ENCODE measurements at regions not wholly inside any gene's neighbourhood (a gene's known extent, or its start where the extent isn't known, plus 50 kb on each side); places are given as distances from the start of the nearest gene placed in this dataset.
"Not testable (repeated sequence)": the region's sequence is repeated elsewhere in the genome, so short reads cannot be mapped to it uniquely, and the experiment has no call there.

DNA sequence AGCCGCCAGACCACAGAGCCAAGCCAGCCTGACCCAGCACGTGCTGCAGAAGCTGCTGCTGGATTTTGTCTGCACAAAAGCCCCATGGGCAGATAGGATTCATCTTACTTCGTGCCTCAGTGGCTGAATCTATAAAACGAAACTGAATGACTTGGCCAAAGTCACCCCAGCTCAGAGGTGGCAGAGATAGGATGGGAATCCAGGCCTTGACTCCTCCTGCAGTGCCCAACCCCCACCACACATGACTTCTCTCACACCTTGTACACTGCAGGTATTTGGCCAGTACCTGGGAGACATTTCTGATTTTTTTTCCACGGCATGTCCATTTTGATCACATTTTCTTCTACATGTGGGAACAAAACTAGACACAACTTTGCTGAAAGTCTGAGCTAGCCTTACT lies 182.1 kb downstream of the ANKRD60 start:
- Mint-ChIP-seq H3K4me1 (ENCODE audit: low read depth) (no peaks in the 10 kb centered on the region), H3K4me3 (no peak overlapping the region), H3K27ac (no peak overlapping the region), H3K9me3 (no peaks in the 10 kb centered on the region), H3K27me3 (peaks cover 3% of the 10 kb centered on the region), H3K36me3 (ENCODE audit: low read depth) (no peaks in the 10 kb centered on the region)
- intact Hi-C loops (cut with micrococcal nuclease), result no loop called here

DNA sequence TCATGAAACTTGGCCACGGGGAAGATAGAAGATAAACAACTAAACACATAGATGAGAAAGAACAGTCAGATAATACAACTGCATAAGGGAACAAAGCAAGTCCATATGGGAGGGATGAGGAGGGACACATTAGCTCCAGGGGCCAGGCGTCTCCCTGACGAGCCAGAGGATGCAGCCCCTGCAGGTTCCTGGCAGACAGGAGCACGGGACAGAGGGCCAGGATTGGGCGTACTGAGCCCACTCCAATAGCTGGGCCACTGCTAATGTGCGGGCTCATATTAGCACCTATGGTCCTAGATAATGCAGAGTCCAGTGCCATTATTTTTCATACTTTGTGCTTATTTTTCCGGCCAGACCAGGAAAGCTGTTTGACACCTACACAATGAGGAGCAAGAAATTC lies 182.9 kb downstream of the ANKRD60 start:
- no peak overlapping the region for H3K27ac Mint-ChIP-seq
- peaks cover 3% of the 10 kb centered on the region for H3K27me3 Mint-ChIP-seq
- intact Hi-C loops (cut with micrococcal nuclease), result no loop called here
- H3K4me1 Mint-ChIP-seq (ENCODE audit: low read depth), result no peaks in the 10 kb centered on the region
- H3K4me3 Mint-ChIP-seq, result no peak overlapping the region
- no peaks in the 10 kb centered on the region for H3K36me3 Mint-ChIP-seq (ENCODE audit: low read depth)
- H3K9me3 Mint-ChIP-seq, result no peaks in the 10 kb centered on the region

DNA sequence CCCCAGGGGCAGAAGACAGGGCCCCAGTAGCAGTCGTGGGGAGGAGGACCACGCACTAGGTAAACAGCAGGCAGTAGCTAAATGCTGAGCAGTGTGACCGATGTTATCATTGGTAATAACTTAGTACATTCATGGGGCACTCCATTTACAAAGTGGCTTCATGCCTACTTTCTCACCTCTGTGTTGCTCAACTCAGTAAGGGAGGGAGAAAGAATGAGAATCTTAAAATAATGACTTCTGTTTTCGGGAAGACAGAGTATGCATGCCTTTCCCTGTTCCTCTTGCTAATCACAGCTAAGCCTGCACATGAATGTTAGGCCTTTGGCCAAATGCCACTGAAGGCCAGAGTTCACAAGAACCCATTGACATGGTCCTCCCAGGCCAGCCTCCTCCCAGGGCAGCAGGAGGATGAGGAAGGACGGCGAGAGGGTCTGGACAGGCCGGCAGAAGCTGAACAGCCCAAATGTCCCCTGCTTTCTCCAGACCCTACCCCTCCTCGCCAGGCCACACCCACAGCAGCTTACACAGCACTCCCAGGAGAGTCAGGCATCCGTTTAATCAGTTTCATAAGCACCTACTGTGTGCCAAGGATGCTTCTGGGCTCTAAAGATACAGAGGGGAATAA lies 183.4 kb downstream of the ANKRD60 start:
- intact Hi-C loops (cut with micrococcal nuclease), result no loop called here
- H3K36me3 Mint-ChIP-seq (ENCODE audit: low read depth), result no peaks in the 10 kb centered on the region
- H3K9me3 Mint-ChIP-seq, result no peaks in the 10 kb centered on the region
- H3K27me3 Mint-ChIP-seq, result peaks cover 3% of the 10 kb centered on the region
- H3K4me1 Mint-ChIP-seq (ENCODE audit: low read depth), result no peaks in the 10 kb centered on the region
- H3K4me3 Mint-ChIP-seq, result no peak overlapping the region
- no peak overlapping the region for H3K27ac Mint-ChIP-seq

DNA sequence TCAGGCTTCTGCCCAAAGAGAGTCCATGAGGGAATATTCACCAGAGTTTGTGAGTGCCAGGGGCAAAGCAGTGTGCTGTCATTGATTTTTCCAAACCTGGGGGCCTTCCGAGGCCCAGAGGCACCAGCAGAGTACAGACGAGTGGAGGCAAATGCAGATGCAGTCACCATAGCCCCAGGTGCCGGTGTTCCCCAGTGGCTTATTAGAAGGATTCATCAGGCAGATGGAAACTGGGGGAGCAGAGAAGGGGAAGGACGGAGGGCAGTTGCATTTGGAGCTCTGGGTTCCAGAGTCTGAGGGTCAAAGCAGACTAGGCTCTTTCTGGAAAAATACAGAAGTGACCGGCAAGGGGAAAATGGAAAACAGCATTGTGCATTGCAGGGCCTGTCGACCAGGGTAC lies 184.2 kb downstream of the ANKRD60 start:
- H3K9me3 Mint-ChIP-seq, result no peaks in the 10 kb centered on the region
- peaks cover 3% of the 10 kb centered on the region for H3K27me3 Mint-ChIP-seq
- no peaks in the 10 kb centered on the region for H3K4me1 Mint-ChIP-seq (ENCODE audit: low read depth)
- H3K27ac Mint-ChIP-seq, result no peak overlapping the region
- H3K4me3 Mint-ChIP-seq, result no peak overlapping the region
- intact Hi-C loops (cut with micrococcal nuclease), result no loop called here
- H3K36me3 Mint-ChIP-seq (ENCODE audit: low read depth), result no peaks in the 10 kb centered on the region

DNA sequence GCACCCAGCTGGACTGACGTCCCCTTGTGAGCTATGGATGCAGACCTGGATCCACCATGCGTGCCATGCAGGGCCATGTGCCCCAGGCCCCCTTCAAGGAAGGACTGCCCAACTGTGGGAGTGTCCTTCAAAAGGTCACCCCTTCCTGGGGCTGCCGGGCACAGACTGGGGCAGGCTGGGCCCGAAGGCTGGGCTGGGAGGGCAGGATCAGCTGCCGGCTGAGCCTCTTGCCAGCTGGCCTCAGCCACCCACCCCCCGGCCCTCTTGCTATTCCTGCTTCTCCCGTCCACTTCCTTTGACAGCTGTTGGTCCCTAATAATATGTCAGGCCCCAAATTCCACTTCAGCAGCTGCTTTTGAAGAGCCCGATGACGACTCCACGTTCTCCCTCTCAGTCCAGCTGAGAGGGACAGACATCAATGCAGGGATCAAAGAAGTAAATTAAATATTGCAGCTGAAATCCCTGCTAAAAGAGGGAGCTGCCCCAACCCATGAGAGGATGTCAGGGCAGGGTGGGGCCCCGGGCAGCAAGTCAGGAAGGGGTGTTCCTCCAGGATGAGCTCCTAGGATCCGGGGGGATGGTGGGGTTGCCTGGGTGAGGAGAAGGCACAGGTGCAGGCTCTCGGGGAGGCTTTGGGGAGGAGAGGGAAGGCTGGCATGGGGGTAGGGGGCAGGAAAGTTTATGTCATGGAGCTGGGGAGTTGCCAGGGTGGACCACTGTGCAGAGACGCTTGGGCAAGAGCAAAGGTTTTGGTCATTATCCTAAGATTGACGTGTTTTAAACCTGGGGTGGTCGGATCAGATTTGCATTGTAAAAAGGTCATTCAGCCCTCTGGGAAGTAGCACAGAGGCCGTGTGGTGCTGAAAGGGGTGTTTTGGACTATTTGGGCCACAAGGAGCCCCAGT lies 185.0 kb downstream of the ANKRD60 start:
- Mint-ChIP-seq H3K27ac (no peak overlapping the region), H3K36me3 (ENCODE audit: low read depth) (no peaks in the 10 kb centered on the region), H3K27me3 (peaks cover 3% of the 10 kb centered on the region), H3K9me3 (no peaks in the 10 kb centered on the region), H3K4me3 (no peak overlapping the region), H3K4me1 (ENCODE audit: low read depth) (no peaks in the 10 kb centered on the region)
- intact Hi-C loops (cut with micrococcal nuclease), result no loop called here

DNA sequence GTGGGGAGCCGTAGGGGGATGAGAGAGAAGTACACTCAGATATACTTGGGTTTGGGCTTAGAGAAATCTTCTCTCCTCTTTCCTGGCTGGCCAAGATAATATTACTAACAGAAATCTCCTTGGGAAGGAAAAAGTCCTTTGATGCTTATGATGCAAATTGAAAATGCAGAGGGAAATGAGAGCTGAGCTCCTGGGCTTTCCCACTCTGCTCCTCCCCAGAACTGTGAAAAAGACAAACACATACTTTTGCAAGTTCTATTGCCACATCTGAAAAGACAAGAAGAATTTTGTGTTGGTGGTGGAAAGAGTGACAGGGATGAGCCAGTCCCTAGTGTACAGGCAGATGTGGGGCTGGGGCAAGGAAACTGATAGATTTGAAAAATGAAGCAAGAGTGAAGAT lies 185.9 kb downstream of the ANKRD60 start:
- no peaks in the 10 kb centered on the region for H3K4me1 Mint-ChIP-seq (ENCODE audit: low read depth)
- H3K27me3 Mint-ChIP-seq, result peaks cover 3% of the 10 kb centered on the region
- H3K36me3 Mint-ChIP-seq (ENCODE audit: low read depth), result no peaks in the 10 kb centered on the region
- H3K27ac Mint-ChIP-seq, result no peak overlapping the region
- no peak overlapping the region for H3K4me3 Mint-ChIP-seq
- H3K9me3 Mint-ChIP-seq, result no peaks in the 10 kb centered on the region
- intact Hi-C loops (cut with micrococcal nuclease), result no loop called here

DNA sequence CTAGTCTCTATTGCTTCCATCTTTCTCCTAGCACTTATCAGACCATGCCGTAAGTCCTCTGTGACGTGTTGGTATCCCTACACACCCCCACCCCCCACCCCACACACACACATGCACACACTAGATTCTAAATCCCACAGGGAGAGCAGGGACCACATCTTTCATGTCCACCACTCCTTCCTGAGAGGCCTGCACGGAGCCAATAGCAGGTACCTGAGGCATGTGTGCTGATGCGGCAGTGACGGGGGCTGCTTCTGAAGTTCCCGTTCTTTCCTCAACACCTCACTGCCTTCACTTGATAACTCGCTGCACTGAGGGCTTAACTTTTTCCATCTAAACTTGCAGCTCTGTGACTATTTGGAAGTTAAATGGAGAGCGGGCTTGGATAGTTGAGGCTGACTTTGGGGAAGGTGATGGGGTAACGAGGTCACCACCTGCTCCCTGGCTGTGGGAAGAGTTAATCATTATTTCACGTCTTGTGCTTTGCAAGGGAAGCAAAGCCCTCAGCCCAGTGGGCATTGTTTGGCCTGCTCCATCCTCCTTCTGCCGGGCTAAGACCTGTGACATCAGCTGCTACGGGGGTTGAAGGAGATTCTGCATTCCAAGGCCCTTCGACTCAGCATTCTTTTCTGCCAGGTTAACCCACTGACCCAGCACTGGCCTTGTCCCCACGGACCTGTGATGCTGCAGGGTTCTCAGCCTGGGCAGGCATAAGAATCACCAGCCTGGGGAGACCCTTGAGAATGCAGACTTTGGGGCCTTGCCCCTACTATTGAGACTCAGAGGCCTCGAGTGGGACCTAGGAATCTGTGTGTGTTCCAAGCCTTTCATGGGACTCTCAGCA lies 187.8 kb downstream of the ANKRD60 start:
- Mint-ChIP-seq H3K4me1 (ENCODE audit: low read depth) (no peaks in the 10 kb centered on the region), H3K27ac (no peak overlapping the region), H3K36me3 (ENCODE audit: low read depth) (no peaks in the 10 kb centered on the region), H3K27me3 (peaks cover 2% of the 10 kb centered on the region), H3K9me3 (no peaks in the 10 kb centered on the region), H3K4me3 (no peak overlapping the region)
- intact Hi-C loops (cut with micrococcal nuclease), result no loop called here

DNA sequence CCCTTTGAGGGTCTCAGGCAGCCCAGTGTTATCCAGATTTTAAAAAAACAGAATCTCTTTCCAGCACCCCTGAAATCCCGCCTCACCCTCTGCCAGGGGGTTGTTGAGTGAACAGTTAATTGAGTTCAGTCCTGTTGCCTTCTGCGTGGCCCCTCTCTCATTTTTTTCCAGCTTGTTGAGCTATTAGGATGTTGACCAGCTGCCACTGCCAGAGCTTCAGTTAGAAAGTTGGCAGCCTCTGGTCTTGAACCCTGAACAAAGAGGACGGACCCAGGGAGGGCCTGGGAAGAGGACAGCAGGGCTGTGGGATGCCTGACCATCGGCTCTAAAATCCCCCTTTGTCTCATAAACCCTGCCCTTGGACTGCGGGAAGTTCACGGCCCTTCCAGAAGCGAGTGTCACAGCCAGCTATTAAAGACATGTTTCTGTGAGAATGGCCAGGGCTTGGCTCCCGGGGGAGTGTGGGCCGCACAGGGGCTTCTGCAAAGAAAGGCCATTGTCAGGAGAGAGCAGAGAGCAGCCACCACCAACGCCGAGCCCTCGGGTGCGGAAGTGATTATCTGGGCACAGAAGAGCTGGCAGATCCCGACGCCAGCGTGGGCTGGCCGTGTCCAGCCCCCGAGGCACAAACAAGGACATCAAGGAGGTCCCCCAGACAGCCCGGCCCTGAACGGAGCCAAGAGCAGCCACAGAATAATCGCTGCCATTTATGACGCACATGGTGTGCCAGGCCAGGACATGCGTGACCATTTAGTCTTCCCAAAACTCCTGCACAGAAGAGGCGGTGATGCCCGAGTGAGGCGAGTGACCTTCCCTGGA lies 189.0 kb downstream of the ANKRD60 start:
- Mint-ChIP-seq H3K27ac (no peak overlapping the region), H3K27me3 (peaks cover 2% of the 10 kb centered on the region), H3K36me3 (ENCODE audit: low read depth) (no peaks in the 10 kb centered on the region), H3K4me3 (no peak overlapping the region), H3K9me3 (no peaks in the 10 kb centered on the region), H3K4me1 (ENCODE audit: low read depth) (no peaks in the 10 kb centered on the region)
- intact Hi-C loops (cut with micrococcal nuclease), result no loop called here

DNA sequence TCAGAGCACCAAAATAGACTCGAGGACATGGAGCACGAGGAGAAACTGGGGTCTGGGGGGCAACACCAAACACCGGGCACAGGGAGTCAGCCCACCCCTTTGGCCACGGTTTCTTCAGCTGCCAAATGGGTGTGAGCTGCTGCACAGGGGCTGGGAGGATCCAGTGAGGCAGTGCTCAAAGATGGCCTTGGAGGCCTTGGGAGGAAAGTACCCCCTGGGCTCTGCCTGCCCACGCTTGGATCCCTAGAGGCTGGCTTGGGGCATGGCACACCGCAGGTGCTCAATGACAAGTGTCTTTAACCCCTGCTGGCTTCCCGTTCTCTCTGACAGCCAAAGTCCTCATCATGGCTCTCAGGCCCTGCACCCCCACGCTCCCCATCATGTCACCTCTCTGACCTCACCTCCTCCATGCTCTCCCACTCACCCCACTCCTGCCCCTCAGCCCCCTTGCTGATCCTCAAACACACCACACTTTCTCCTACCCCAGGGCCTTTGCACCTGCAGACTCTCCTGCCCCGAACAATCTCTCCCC lies 190.3 kb downstream of the ANKRD60 start:
- Mint-ChIP-seq H3K4me3 (no peak overlapping the region), H3K27me3 (peaks cover 3% of the 10 kb centered on the region), H3K27ac (no peak overlapping the region), H3K36me3 (ENCODE audit: low read depth) (no peaks in the 10 kb centered on the region), H3K4me1 (ENCODE audit: low read depth) (no peaks in the 10 kb centered on the region), H3K9me3 (no peaks in the 10 kb centered on the region)
- intact Hi-C loops (cut with micrococcal nuclease), result no loop called here

DNA sequence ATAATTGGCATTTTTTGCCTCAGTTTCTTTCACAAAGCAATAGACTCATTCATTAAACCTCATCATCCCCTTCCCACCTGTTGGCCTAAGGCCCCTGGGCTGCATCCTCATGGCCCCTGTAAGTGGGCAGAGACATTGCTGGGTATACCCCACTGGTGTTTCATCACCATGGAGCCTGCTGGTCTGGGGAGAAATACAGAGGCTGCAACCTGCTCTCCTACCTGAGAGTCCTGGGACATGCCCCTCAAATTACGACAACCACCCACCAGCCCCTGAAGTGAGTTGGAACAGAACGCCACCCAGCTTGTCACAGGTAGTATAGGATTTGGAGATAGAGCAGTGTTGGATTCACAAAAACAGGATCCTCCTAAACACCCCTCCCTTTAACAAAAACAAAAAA lies 190.8 kb downstream of the ANKRD60 start:
- Mint-ChIP-seq H3K27me3 (peaks cover 3% of the 10 kb centered on the region), H3K36me3 (ENCODE audit: low read depth) (no peaks in the 10 kb centered on the region), H3K4me1 (ENCODE audit: low read depth) (no peaks in the 10 kb centered on the region), H3K9me3 (no peaks in the 10 kb centered on the region), H3K4me3 (no peak overlapping the region), H3K27ac (no peak overlapping the region)
- intact Hi-C loops (cut with micrococcal nuclease), result no loop called here

DNA sequence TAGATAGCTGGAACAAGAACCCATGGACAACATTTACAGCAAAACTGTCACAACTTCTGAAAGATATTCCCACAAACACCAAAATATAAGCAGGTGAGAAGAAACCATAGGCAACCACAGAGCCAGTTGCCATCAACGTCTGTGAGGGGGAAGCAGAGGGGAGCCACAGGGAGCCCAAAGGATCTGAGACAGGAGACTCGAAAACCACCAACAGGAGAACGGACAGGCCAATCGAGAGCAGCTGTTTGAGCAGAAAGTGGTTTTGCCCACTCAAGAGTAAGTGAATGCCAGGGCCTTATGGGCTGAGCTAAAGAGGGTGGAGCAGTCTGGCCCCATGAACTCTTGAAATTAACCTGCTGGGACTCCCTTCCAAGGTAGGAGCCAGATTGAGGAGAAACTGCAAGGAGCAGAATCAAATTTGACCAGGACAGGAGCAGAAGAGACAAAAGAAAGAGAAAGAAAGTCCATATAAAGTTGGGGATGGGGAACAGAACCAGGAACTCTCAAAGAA lies 195.4 kb downstream of the ANKRD60 start:
- H3K27ac Mint-ChIP-seq, result no peak overlapping the region
- no peaks in the 10 kb centered on the region for H3K36me3 Mint-ChIP-seq (ENCODE audit: low read depth)
- H3K27me3 Mint-ChIP-seq, result peaks cover 13% of the 10 kb centered on the region
- no peak overlapping the region for H3K4me3 Mint-ChIP-seq
- intact Hi-C loops (cut with micrococcal nuclease), result no loop called here
- H3K9me3 Mint-ChIP-seq, result no peaks in the 10 kb centered on the region
- no peaks in the 10 kb centered on the region for H3K4me1 Mint-ChIP-seq (ENCODE audit: low read depth)

DNA sequence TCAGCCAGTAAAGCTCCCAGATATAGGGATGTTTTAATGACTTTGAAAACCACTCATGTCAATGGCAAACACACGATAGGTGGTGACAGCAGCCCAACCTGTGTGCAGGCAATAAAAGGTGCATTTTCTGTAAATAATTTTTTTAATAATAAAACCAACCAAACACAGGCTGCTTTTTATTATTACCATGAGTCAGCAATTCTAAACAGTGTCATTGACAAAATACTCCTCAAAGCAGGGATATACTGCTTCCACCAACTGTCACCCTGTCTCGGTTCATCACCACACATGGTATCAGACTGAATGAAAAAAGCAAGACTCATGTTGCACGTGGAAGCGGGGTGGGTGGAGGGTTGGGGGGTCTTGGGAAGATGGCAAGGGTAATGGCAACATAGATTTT lies 195.9 kb downstream of the ANKRD60 start:
- H3K27me3 Mint-ChIP-seq, result peaks cover 13% of the 10 kb centered on the region
- H3K4me1 Mint-ChIP-seq (ENCODE audit: low read depth), result no peaks in the 10 kb centered on the region
- no peaks in the 10 kb centered on the region for H3K9me3 Mint-ChIP-seq
- H3K36me3 Mint-ChIP-seq (ENCODE audit: low read depth), result no peaks in the 10 kb centered on the region
- H3K4me3 Mint-ChIP-seq, result no peak overlapping the region
- intact Hi-C loops (cut with micrococcal nuclease), result no loop called here
- H3K27ac Mint-ChIP-seq, result no peak overlapping the region

DNA sequence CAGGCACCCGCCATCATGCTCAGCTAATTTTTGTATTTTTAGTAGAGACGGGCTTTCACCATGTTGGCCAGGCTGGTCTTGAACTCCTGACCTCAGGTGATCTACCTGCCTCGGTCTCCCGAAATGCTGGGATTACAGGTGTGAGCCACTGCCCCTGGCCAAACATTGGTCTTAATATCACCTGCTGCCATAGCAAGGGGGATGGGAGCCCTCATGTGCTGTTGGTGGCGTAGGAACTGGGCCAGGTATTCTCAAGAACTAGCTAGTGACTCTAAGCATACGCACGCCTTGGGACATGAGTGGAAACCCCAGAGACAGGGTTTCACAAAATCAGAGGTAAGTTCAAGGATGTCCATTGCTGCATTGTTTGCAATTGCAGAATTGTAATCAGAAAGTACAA lies 197.1 kb downstream of the ANKRD60 start:
- H3K27me3 Mint-ChIP-seq, result peaks cover 13% of the 10 kb centered on the region

More for the DNA sequence above, 197.1 kb downstream of the ANKRD60 start:
- H3K4me1 Mint-ChIP-seq (ENCODE audit: low read depth); H3K9me3 Mint-ChIP-seq; H3K36me3 Mint-ChIP-seq (ENCODE audit: low read depth); H3K4me3 Mint-ChIP-seq; H3K27ac Mint-ChIP-seq; intact Hi-C loops (cut with micrococcal nuclease): not testable (repeated sequence)

Data from dendritic cell treated with granulocyte-macrophage colony-stimulating factor and Interleukin-4, amounts not matched to agents 40 ng/mL and 50 ng/mL, for 4 days (primary cell).